LoVo (cell line): ENCODE measurements at regions not wholly inside any gene's neighbourhood (a gene's known extent, or its start where the extent isn't known, plus 50 kb on each side); places are given as distances from the start of the nearest gene placed in this dataset.
"Not testable (repeated sequence)": the region's sequence is repeated elsewhere in the genome, so short reads cannot be mapped to it uniquely, and the experiment has no call there.

Experiments
- DNase-seq: peaks from one replicate; pipeline ENCODE4 v3.0.0-alpha.2; 2016; ENCODE audit warnings: low spot score

DNA sequence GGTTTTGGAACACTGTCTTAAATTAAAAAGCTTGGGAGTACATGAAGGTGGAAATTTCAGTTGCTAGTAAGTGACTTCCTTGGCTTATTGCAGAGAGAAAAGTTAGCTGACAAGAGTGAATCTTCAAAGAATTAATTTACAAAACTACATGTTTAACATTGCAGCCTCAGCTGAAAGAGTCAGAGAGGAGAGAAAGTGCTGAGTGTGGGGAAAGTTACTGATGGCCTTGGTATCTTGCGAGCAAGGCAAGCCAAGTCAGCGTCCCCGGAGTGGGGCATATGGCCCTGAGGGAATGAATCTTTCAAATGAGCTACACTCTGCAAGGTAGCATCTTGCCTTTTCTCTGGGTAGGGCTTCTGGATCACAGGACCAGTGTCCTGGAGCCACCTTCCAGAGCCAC is 131.3 kb downstream of the LPIN1 start:
- no peak for DNase-seq

DNA sequence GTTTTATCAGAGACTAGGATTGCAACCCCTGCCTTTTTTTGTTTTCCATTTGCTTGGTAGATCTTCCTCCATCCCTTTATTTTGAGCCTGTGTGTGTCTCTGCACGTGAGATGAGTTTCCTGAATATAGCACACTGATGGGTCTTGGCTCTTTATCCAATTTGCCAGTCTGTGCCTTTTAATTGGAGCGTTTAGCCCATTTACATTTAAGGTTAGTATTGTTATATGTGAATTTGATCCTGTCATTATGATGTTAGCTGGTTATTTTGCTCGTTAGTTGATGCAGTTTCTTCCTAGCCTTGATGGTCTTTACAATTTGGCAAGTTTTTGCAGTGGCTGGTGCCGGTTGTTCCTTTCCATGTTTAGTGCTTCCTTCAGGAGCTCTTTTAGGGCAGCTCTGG is 138.8 kb downstream of the LPIN1 start:
- DNase-seq: not testable (repeated sequence)

DNA sequence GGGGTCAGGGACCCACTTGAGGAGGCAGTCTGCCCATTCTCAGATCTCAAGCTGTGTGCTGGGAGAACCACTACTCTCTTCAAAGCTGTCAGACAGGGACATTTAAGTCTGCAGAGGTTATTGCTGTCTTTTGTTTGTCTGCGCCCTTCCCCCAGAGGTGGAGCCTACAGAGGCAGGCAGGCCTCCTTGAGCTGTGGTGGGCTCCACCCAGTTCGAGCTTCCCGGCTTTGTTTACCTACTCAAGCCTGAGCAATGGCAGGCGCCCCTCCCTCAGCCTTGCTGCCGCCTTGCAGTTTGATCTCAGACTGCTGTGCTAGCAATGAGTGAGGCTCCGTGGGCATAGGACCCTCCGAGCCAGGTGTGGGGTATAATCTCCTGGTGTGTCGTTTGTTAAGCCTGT is 140.5 kb downstream of the LPIN1 start:
- not testable (repeated sequence) for DNase-seq

DNA sequence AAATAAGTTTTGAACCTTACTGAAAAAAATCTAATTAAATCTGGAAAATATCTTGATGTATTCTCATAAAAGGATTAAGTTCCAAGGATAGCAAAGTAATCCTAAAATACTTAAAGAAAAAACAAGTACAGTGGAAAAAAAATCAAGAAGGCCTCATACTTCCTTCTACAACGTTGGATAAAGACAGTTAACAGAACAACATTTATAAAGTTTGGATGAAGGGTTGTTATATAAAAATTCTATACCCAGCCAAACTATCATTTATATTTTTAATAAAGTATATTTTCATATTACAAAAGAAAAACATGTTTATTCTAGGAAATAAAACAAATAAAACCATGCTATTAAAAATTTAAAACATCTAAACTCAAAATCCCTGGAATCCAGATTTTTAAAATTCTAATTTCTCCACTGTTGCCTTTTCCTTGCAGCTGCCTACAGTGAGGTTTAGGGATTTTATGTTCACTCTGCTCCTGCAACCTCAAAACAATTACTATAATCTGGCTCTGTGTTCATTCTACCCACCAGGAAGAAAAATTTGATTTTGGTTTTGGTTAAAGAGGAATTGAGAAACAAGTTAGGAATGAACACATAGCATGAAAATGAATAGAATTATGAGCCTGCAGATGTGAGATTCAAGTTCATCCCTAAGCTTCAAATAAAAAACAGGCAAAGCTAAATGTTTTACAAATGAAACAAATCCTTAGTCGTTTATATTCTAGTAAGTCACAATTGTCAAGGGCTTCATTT is 142.8 kb downstream of the LPIN1 start:
- DNase-seq: no peak

DNA sequence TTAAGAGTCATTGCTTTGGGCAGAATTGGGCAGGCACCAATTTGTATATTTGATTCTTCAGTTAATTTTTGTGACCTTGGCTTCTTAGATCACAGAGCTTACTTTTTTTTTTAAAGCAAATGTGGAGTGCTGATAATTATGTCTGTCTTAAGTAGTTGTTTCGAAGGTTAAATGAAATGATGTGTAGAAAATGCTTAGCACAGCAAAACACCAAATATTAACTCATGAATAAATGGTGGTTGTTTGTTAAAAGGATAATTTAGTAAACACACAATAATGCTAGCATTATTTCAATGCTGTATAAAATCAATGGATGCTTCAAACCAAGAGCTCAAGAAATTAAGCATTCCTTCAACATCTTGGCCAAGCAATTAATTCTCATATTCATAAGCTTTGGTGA is 143.4 kb downstream of the LPIN1 start:
- DNase-seq: no peak

DNA sequence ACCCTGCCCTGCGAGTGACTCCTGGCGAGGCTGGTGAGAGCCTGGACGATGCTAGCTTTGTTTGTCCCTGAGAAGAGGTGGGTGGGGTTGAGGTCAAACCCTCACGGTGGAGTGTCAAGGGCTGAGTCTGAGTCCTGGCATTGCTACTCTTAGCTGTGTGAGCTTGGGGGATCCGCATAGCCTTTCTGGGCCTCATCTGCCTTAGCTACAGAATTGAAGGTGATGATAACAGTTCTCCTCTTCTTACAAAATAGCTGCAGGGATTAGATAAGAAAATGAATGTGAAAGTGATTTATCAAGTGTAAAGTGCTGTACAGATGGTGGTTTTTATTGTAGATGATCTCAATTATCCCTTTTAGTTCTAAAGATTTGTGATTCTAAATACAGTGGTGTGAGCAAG is 144.6 kb downstream of the LPIN1 start:
- DNase-seq: no peak

DNA sequence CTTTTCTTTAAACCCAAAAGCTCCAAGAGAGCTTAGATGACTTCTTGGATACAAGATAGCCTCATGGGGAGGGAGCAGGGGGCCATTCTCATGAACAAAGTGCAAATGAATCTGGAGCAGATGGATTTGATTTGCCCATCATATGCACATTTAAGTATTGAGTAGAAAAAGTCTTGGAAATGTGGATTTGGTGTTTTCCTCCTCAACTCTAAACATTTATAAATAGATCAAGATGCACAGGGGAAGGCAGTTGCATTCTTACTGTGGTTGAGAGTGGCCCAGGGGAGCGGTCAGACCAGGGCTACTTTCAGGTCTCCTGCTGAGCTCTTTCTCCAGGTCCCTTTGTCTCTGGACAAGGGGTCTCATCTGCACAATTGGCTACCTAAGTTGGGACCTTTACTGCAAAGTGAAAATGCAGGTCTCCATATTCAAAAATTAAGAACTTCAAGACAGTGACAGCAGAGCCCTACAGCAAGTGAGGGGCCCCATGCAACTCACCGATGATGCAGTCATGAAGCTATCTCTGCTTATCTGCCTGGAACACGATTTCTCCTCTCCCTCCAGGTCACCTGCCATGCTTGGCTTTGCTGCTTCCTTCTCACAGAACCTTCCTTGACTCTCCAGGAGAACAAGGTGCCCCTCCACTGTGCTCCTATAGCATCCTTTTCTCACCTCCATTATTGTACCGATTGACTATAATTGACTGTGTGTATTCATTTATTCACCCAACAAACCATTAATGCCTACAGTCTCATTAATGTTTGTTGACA is 145.4 kb downstream of the LPIN1 start:
- no peak for DNase-seq

DNA sequence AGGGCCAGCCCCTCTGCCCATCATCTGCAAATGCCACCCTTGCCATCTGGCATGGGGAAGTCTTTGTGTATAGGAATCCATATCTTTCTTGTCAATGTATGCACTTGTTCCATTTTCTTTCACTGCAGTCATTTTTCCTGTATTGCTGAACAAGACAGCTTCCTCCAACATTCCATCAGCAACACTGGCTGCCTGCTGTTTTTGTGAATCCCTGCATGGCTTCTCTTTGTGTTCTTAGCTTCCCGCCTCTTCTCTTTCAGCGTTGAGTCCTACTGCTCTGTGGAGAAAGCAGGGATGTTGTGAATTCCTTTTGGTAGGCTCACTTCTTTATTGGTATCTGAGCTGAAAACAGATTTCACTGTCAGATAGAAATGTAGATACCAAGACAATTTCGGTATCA is 150.0 kb downstream of the LPIN1 start:
- DNase-seq: no peak

DNA sequence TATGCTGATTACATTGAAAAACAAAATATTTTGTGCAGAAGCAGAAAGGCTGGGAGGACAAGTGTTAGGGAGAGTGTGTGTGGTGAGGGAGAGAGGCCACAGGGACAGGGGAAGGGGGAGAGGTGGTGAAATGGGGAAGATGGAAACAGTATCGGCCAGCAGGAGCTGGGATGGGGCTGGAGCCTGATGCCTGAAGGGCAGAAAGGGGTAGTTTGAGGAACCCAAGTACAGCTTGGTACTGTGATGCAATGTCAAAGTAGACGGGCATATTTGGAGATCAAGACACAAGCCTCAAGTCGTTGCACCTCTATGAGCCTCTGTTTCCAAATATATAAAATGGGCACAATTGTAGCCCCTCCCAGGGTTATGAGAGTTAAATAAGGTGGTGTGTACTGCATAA is 152.1 kb downstream of the LPIN1 start:
- DNase-seq: no peak

DNA sequence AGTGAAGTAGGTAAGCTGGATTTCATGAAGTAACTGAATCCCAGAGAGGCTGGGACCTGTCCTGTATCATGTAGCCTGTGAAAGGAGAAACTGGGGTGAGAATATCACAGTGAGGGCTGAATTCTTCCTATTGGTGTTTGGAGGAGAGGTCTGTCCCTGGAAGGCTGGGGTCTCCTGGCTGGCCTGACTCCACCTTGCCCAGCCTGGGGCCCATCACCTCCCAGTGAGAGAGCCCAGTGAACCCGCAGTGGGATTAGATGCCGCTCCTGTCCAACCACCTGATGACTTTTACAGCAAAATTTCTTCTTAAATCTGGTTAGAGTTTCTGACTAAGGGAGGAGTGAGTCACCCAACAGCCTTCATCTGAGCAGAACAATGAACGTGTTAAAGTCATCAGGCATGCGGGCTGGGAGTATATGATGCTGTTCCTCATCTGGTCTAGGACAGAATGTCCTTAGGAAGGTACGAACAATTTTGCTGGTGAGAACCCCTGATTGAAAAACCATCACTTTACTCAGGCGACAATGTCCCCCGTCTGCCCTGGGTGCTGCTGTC is 152.9 kb downstream of the LPIN1 start:
- DNase-seq: no peak

DNA sequence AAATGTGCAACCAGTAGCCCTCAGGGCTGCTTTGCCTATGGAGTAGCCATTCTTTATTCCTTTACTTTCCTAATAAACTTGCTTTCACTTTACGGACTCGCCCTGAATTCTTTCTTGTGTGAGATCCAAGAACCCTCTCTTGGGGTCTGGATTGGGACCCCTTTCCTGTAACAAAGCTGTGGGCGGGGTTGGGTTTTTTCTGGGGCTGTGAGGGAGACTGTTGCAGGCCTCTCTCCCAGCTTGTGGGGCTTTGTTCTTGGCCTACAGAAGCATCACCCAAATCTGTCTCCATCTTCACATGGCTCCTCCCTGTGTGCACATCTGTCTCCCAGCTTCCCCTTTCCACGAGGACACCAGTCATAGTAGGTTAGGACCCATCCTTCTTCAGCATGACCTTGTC is 154.5 kb downstream of the LPIN1 start:
- DNase-seq: not testable (repeated sequence)

DNA sequence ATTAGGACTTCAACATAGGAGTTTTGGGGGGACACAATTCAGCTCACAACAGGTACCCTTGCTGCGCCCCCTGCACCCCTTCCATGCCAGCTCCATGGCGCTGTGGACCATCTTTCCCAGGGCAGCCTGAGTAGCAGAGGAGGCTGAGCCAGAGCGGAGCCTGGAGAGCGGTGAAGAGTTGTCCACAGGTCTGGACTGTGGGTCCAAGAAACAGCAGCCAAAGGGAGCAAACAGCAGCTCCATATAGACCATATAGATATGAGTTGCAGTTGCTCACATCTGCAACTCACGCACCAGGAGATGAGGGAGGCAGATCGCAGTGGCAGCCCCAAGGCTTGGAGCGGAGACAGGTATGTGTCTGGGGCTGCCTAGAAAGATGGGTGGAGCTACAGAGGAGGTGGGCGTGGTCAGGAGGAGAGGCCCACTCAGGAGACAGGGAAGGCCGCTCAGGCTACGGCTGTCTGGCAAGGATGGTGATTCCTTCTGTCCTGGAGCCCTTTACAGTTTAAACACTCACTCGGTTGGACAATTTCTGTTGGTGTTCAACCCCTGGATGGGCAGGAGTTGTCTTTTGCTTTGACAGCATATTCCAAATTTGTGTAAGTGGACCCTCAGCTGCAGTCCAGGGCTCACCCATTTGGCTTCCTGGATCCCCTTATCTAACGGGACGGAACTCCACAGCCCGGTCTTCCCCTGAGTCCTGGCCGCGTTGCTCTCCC is 155.1 kb downstream of the LPIN1 start:
- DNase-seq: no peak

DNA sequence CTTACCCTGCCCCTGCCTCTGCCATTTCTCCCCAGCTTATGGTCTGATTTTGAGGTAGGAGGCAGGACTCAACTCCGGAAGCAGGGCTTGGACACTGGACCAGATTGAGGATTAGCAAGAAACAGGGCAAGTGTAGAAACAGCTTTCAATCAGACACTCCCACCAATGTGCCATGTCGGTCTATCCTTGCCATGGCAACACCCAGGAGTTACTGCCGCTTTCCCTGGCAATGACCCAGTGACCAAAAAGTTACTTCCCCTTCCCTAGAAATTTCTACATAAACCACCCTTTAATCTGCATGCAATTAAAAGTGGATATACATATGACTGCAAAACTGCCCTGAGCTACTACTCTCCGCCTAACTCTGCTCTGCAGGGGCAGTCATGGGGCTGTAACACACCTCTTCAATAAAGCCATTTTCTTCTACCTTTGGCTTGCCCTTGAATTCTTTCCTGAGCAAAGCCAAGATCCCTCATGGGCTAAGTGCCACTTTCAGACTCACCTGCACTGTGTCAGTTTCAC is 156.7 kb downstream of the LPIN1 start:
- DNase-seq: no peak

DNA sequence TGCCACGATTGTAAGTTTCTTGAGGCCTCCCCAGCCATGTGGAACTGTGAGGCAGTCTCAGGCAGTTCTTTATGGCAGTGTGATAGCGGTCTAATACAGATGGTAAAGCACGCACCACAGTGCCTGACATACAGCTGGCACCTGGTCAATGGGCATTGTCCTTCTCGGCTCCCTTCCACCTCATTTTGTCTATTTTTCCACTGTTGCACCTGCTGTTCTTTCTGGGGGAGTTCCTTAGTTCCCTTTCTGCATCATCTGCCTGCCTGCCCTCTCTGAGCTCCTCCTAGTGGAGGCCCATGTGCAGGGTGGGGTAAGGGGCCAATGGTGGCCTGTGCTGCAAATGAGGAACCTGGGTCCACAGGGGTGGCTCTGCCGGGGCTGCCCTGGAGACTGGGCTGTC is 157.6 kb downstream of the LPIN1 start:
- no peak for DNase-seq

DNA sequence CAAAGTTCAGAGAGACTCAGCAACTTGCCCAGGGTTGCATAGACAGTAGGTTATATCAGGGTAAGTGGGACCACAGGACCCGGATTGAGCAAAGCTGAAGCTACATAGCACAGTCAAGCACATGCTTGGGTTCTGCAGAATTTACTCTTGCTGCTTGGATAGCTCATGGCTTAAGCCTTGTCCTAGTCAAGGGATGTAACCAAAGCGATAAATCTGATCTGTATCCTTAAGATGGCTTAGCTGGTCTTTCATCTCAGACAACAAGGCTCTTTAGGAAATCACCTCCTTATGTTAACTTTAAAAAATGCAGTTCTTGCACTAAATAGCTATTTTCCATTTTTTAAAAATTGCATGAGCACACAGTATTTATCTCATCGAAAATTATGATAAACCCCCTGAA is 158.5 kb downstream of the LPIN1 start:
- DNase-seq: no peak

DNA sequence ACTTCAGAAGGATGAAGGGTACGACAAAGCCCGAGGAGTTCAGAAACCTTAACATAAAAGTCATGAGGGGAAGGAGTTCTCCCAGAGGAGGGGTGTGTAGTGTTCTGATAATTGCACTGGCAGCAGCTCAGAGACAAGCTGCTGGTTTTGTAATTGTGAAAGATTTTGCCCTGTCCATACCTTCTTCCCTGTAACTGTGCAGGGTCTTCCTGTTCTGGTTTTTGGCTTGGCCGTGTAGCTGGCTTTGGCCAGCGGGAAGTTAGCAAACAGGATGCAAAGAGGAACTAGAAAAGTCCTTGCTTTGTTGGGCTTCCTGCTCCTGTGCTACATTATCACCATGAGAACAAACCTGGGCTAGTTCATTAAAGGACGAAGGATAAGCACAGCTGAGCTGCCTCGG is 160.8 kb downstream of the LPIN1 start:
- DNase-seq: no peak

DNA sequence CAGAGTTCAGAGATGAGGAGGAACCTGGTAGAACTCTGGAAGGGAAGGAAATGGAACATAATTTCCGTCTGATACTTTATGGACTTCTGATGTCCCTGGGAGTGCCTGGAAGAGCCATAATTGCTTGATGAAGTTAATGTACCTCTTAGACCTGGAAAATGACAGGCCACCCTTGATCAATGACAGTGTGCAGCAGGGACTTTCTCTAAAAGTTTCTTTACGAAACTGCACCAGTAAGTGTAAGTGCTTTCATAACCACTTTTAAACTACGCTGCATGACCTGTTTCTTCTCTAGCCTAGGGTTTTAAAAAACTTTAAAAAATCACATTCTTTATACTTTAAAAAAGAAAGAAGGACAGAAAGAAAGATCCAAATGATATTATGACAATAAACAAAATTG is 164.5 kb downstream of the LPIN1 start:
- DNase-seq: no peak

DNA sequence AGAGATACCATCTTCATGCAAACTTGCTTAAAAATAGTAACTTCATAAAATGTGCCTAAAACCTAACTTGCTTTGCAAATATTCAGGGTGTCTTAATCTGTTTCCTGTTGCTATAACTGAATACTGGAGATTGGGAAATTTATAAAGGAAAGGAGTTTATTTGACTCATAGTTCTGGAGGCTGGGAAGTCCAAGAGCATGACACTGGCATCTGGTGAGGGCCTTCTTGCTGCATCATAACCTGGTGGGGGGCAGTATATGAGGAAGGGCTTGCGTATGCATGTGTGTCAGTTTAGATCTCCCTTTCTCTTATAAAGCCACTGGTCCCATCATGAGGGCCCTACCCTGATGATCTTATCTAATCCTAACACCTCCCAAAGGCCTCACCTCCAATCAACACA is 166.5 kb downstream of the LPIN1 start:
- DNase-seq: no peak

DNA sequence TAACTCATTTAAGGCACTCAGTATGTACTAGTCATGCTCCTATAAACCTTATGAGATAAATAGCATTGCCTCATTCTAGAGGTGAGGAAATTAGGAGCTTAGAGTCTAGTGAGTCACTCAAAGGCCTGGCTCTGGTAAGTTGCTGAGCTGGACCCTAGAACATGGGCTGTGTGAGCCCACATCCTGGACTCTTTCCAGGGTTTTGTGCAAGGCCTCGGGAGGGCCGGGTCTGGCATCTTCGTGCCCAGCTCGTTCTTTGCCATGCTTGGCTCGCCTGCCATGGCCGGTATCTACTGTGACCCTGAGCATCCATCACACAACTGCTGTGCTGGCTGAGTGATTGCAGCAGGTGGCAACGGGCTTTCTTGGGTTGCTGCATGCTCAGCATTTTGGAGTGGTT is 168.0 kb downstream of the LPIN1 start:
- no peak for DNase-seq

DNA sequence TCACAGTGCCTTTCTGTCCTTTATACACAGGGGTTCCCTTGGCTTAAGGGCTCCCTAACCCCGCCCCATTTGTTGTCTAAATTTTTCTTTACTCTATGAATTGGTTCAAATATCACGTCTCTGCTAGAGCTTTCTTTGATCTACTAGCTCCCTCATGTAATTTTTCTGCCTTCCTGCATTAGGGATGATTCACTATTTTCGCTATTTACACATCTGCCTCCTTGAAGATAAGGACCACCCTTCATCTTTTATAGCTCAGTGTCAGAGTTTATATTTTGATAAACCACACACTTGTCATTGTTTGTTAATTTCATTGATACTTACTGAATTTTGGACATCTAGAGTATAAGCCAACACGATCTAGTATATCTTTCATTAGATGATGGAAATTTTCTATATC is 169.2 kb downstream of the LPIN1 start:
- DNase-seq: no peak

DNA sequence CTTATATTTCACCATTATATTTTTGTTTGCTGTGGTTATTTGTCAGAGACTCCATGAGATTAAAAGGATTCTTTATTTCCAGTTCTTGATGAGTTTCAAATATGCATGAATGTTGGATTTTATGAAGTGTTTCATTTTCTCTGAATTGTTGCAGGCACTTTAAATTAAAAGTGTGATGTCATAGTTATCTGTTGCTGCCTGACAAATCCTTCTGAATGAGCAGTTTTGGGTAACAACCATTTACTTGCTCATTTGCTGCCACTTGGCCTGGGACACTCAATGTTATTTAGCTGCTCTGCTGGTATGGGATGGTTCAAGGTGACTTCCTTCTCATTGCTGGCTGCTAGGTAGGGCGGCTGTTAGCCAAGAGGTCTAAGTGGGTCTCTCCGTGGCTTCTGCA is 173.5 kb downstream of the LPIN1 start:
- no peak for DNase-seq

DNA sequence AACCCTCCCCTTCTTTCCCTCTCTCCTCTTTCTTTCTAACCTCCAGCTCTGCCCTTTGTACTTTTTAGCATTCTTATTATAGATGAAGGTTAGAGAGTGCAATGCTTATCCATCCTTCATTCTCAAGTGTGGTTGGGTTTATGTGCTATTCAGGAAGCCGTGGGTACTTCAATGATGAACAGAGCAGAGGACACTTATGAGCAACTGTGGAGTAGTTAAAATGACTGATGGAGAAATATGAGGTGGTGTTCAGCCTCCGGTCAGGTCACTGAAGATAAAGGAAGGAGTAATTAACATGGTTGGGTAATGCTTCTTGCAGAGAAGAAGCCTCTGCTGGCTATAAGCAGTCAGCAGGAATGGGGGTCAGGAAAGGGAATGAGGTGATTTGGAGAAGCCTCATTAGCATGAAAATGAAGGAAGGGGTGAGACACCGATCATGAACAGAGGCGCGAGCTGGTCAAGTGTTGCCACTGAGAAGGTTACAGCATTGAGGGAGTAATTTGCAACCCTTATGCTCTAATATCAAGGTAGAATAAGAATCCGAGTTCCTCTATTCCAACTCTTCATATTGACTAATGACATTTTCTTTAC is 174.7 kb downstream of the LPIN1 start:
- DNase-seq: no peak
